ENCODE measurements at regions not wholly inside any gene's neighbourhood (a gene's known extent, or its start where the extent isn't known, plus 50 kb on each side); places are given as distances from the start of the nearest gene placed in this dataset.
"Not testable (repeated sequence)": the region's sequence is repeated elsewhere in the genome, so short reads cannot be mapped to it uniquely, and the experiment has no call there.

- no peak for DNase-seq
Measured at GRCh38 chr17:83159204-83160049, 80.0 kb downstream of the METRNL start.

- DNase-seq = no peak
Measured at GRCh38 chr17:83160443-83161297, 81.3 kb downstream of the METRNL start.

- no peak for DNase-seq
Measured at GRCh38 chr17:83161298-83162034, 82.1 kb downstream of the METRNL start.

- DNase-seq = no peak
Measured at GRCh38 chr17:83162035-83162745, 82.8 kb downstream of the METRNL start.

- DNase-seq = no peak
Measured at GRCh38 chr17:83164490-83164889, 85.1 kb downstream of the METRNL start.

- no peak for DNase-seq
Measured at GRCh38 chr17:83170571-83171260, 91.3 kb downstream of the METRNL start.

GRCh38 chr17:83171661-83172060 is 92.3 kb downstream of the METRNL start:
- DNase-seq = no peak

GRCh38 chr17:83172099-83172498 is 92.7 kb downstream of the METRNL start:
- not testable (repeated sequence) for DNase-seq

- DNase-seq = not testable (repeated sequence)
Measured at GRCh38 chr17:83172646-83173045, 93.2 kb downstream of the METRNL start.

GRCh38 chr17:83173180-83173913 is 93.9 kb downstream of the METRNL start:
- not testable (repeated sequence) for DNase-seq

- no peak for DNase-seq
Measured at GRCh38 chr17:83173914-83174361, 94.5 kb downstream of the METRNL start.

- DNase-seq = peak; percentile 82
Measured at GRCh38 chr17:83174362-83175118, 95.1 kb downstream of the METRNL start.

GRCh38 chr17:83175119-83175821 is 95.9 kb downstream of the METRNL start:
- DNase-seq = no peak

- DNase-seq = no peak
Measured at GRCh38 chr17:83175822-83176622, 96.6 kb downstream of the METRNL start.

- DNase-seq = no peak
Measured at GRCh38 chr17:83176623-83177583, 97.5 kb downstream of the METRNL start.

GRCh38 chr17:83177611-83178532 is 98.5 kb downstream of the METRNL start:
- no peak for DNase-seq

Data from DMS53 (cell line).